Kidney epithelial cell (primary cell): ENCODE measurements at regions not wholly inside any gene's neighbourhood (a gene's known extent, or its start where the extent isn't known, plus 50 kb on each side); places are given as distances from the start of the nearest gene placed in this dataset.

Experiments used
- DNase-seq: peaks from one replicate; pipeline ENCODE4 v3.0.0-alpha.2; 2010; ENCODE audit warnings: low read depth
- H3K27me3 ChIP-seq: 2 replicates; pipeline ENCODE4 v1.6.0; 2011; ENCODE audit warnings: low read length; ENCODE audit not compliant: control insufficient read depth, insufficient read depth
- H3K36me3 ChIP-seq: 2 replicates; pipeline ENCODE4 v1.5.1; 2011; ENCODE audit warnings: low read length; ENCODE audit not compliant: control insufficient read depth, insufficient read depth
- H3K4me3 ChIP-seq: 2 replicates; pipeline ENCODE4 v1.5.1; 2011; ENCODE audit warnings: low read depth, mild to moderate bottlenecking, control low read depth, low read length
- TF ChIP-seq, protein P1 (sequence below): IDR thresholded peaks from 2 replicates; pipeline ENCODE4 v1.5.1; 2011; ENCODE audit warnings: mild to moderate bottlenecking, moderate library complexity, low read length, control low read depth, inconsistent platforms; ENCODE audit not compliant: insufficient read depth, poor library complexity, severe bottlenecking

DNA sequence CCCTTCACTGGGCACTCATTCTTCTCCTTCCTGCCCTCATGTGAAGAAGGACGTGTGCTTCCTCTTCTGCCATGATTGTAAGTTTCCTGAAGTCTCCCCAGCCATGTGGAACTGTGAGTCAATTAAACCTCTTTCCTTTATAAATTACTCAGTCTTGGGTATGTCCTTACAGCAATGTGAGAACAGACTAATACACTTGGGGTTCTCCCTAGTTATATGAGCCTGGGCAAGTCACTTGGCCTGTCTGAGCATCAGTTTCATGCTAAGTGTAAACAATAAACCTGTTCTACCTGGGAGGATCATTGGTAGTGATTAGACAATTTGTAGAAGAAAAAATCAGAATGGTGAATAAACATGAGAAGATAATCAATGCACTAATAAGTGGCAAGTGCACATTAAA is 162.2 kb upstream of the ARG1 start:
- TF ChIP-seq, protein P1, sequence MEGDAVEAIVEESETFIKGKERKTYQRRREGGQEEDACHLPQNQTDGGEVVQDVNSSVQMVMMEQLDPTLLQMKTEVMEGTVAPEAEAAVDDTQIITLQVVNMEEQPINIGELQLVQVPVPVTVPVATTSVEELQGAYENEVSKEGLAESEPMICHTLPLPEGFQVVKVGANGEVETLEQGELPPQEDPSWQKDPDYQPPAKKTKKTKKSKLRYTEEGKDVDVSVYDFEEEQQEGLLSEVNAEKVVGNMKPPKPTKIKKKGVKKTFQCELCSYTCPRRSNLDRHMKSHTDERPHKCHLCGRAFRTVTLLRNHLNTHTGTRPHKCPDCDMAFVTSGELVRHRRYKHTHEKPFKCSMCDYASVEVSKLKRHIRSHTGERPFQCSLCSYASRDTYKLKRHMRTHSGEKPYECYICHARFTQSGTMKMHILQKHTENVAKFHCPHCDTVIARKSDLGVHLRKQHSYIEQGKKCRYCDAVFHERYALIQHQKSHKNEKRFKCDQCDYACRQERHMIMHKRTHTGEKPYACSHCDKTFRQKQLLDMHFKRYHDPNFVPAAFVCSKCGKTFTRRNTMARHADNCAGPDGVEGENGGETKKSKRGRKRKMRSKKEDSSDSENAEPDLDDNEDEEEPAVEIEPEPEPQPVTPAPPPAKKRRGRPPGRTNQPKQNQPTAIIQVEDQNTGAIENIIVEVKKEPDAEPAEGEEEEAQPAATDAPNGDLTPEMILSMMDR = no peak
- Histone ChIP-seq H3K4me3 (no peak overlapping the region), H3K27me3 (no peaks in the 10 kb centered on the region), H3K36me3 (no peaks in the 10 kb centered on the region)
- no peak for DNase-seq

DNA sequence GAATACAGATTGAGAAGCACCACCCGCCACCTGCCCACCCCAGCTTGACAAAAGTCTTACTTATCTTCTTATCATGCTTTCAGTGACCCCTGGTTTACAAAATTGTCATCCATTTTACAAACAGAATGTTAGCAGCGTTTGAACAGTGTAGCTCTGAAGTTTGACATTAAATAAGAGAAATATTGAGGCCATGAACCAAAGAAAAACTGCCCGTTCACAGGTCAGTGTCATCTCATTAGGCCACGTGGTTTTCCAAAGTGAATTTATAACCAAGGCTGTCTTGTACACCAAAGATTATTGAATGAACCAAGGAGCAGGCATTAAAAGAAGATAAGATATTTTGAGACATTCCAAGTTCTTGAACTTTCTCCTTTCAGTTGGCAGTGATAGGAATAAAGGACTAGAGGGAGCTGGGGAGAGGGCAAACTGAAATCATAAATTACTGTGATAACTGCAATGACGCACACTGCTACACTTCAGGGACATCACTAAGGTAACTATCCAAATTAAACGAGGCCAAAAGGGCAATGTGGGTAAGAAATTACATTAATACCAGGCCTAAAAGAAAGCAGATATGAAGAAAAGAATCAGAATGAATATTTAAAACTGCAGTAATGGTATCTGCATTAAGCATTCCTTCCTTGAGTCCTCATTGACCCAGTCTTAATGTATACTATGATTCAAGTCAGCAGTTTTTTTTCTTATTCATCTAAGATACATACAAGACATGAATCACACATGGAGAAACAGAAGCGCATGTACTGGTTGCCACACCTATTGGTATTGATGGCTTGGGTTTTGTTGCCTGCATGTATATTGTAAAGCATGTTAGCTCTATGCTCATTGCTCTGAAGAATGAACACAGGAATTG is 159.8 kb upstream of the ARG1 start:
- H3K36me3 ChIP-seq = no peaks in the 10 kb centered on the region
- TF ChIP-seq, protein P1 = no peak
- DNase-seq = no peak
- no peaks in the 10 kb centered on the region for H3K27me3 ChIP-seq
- no peak overlapping the region for H3K4me3 ChIP-seq

DNA sequence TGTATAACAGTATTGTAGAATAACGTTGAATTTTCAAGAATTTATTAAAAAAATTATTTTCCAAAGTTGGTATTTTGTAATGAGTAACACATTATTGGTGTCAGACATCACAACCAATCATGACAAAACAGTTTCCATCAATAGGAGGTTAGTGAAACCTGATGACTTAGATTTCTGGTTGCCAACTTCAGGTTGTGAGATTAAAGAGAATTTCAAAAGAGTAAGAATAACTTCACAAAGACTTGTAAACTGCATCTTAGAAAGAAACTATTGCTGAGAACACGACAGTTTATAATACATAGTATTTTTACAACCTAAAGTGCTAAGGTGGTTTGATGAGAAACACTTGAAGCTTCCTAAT is 159.2 kb upstream of the ARG1 start:
- H3K27me3 ChIP-seq = no peaks in the 10 kb centered on the region

DNA sequence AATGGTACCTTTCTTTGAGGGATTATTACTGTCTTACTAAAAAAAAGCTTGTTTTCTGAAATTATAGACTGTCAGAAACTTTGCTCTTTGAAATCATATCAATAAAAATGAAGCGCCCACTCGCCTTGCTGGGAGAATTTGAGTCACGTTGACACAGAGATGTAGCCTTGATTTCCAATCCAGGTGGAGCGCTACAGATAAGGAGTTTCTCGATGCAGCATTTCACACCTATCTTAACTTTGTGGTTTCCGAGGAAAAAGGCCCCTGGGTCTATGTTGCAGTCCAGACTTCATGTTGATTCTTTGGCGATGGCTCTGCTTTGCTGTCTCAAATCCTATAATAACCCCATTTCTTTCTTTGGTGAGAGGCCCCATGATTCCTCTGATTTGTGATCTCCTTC is 158.1 kb upstream of the ARG1 start:
- DNase-seq = no peak
- Histone ChIP-seq H3K4me3 (no peak overlapping the region), H3K27me3 (no peaks in the 10 kb centered on the region), H3K36me3 (no peaks in the 10 kb centered on the region)
- TF ChIP-seq, protein P1 = no peak

More for the DNA sequence above, 159.2 kb upstream of the ARG1 start:
- H3K4me3 ChIP-seq = no peak overlapping the region
- TF ChIP-seq, protein P1 = no peak
- DNase-seq = no peak
- no peaks in the 10 kb centered on the region for H3K36me3 ChIP-seq

DNA sequence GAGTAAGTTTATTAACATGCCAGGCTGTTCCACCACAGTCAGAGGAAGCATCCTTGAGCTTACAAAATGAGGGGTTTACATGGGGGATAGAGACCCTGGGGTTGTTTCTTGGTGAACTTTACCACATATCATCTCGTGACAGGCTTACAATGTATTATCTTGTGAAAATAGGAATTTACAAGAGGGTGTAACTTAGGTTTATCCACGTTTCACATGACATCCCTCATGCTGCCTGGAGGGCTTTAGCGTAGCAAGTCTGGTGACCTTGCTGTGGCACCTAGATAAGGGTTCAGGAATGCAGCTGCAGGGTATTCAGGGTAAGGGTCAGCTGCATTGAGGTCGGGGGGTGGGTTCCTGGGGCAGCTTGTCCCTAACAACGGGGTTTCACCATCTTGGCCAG is 154.6 kb upstream of the ARG1 start:
- TF ChIP-seq, protein P1 = no peak
- Histone ChIP-seq H3K27me3 (no peaks in the 10 kb centered on the region), H3K4me3 (no peak overlapping the region), H3K36me3 (no peaks in the 10 kb centered on the region)
- DNase-seq = no peak

DNA sequence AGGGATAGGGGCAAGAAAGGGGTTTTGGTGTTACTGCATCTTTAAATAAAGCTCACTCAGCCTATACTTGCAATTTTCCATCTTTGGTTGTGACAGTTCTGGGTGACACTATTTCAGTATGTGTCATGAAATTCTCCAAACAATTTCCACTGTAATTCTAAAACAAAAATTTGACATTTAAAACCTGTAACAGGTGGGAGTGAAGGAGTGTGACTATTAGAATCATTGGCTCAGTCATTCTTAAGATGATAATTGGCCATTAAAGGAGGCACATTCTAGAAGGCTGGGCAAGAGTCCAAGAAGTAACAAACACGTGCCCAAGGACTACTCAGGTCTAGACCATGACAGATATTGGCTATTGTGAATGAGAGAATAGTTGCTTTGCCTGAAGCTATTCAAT is 153.3 kb upstream of the ARG1 start:
- Histone ChIP-seq H3K27me3 (no peaks in the 10 kb centered on the region), H3K36me3 (no peaks in the 10 kb centered on the region), H3K4me3 (no peak overlapping the region)
- TF ChIP-seq, protein P1 = no peak
- DNase-seq = no peak
